Keratinocyte (primary cell): ENCODE measurements at regions not wholly inside any gene's neighbourhood (a gene's known extent, or its start where the extent isn't known, plus 50 kb on each side); places are given as distances from the start of the nearest gene placed in this dataset.

Experiments
- DNase-seq: peaks from one replicate; pipeline ENCODE4 v3.0.0-alpha.2; 2011; ENCODE audit warnings: low read depth, missing footprints, low spot score
- FAIRE-seq: peaks from 2 replicates; lab custom pipeline; 2011; peaks lifted over from hg19 to GRCh38; lab: Jason Lieb, UNC
- H2AFZ ChIP-seq: 2 replicates; pipeline ENCODE4 v1.6.0; 2012; ENCODE audit warnings: low read length, control low read depth, inconsistent platforms; ENCODE audit not compliant: control insufficient read depth
- H3K27ac ChIP-seq: 2 replicates; pipeline ENCODE4 v1.5.1; 2011; ENCODE audit warnings: low read length; ENCODE audit not compliant: control insufficient read depth, insufficient read depth
- H3K27me3 ChIP-seq: 3 replicates; pipeline ENCODE4 v1.6.0; 2011; ENCODE audit warnings: low read length; ENCODE audit not compliant: control insufficient read depth, insufficient read depth; ENCODE audit errors: extremely low read depth
- H3K36me3 ChIP-seq, 2 experiments: 2 replicates in 1 of 2; 3 replicates in 1 of 2; pipeline ENCODE4 v1.5.1; 2011; ENCODE audit warnings: low read length in 2 of 2, mild to moderate bottlenecking in 1 of 2; ENCODE audit not compliant: control insufficient read depth in 2 of 2, insufficient read depth in 2 of 2; ENCODE audit errors: extremely low read depth in 1 of 2
- H3K4me1 ChIP-seq: 3 replicates; pipeline ENCODE4 v1.5.1; 2011; ENCODE audit warnings: low read length; ENCODE audit not compliant: control insufficient read depth, insufficient read depth; ENCODE audit errors: extremely low read depth
- H3K4me2 ChIP-seq: 3 replicates; pipeline ENCODE4 v1.6.0; 2011; ENCODE audit warnings: low read depth, low read length; ENCODE audit not compliant: control insufficient read depth, insufficient read depth; ENCODE audit errors: extremely low read depth
- H3K4me3 ChIP-seq, 3 experiments: fragments of 200-600 bp in 1 of 3; sonication (generic) in 1 of 3; 2 replicates in 2 of 3; 3 replicates in 1 of 3; pipeline ENCODE4 v1.5.1; 2011 to 2016; ENCODE audit warnings: low read length in 3 of 3, mild to moderate bottlenecking in 3 of 3, control low read depth in 2 of 3, inconsistent platforms in 1 of 3, low read depth in 1 of 3, mixed read lengths in 1 of 3, mixed run types in 1 of 3, moderate library complexity in 1 of 3; ENCODE audit not compliant: control insufficient read depth in 2 of 3, insufficient read depth in 2 of 3; ENCODE audit errors: extremely low read depth in 1 of 3
- H3K79me2 ChIP-seq: 2 replicates; pipeline ENCODE4 v1.6.0; 2012; ENCODE audit warnings: low read length; ENCODE audit not compliant: control insufficient read depth, insufficient read depth
- H3K9ac ChIP-seq: 3 replicates; pipeline ENCODE4 v1.6.0; 2011; ENCODE audit warnings: low read length; ENCODE audit not compliant: control insufficient read depth, insufficient read depth; ENCODE audit errors: extremely low read depth
- H3K9me1 ChIP-seq: 3 replicates; pipeline ENCODE4 v1.6.0; 2011; ENCODE audit warnings: low read length; ENCODE audit not compliant: control insufficient read depth, insufficient read depth; ENCODE audit errors: extremely low read depth
- H3K9me3 ChIP-seq: 2 replicates; pipeline ENCODE4 v1.5.1; 2012; ENCODE audit warnings: low read depth, low read length; ENCODE audit not compliant: control insufficient read depth
- H4K20me1 ChIP-seq: 3 replicates; pipeline ENCODE4 v1.6.0; 2011; ENCODE audit warnings: low read length; ENCODE audit not compliant: control insufficient read depth, insufficient read depth; ENCODE audit errors: extremely low read depth
- EZH2 ChIP-seq: IDR thresholded peaks from one replicate; pipeline ENCODE4 v1.6.1; 2012; ENCODE audit warnings: inconsistent platforms, mild to moderate bottlenecking, low read length, moderate library complexity
- dilution Hi-C: fragments of 300-500 bp; cut with MboI; formaldehyde crosslinking; loops from one replicate; pipeline ENCODE4 v1.7.0; 2020; ENCODE audit warnings: low sequenced_read_pairs; ENCODE audit not compliant: extremely low pct_ligation_motif_present
- TF ChIP-seq, protein P1 (sequence below), 3 experiments: IDR thresholded peaks in 1 of 3; conservative IDR thresholded peaks in 1 of 3; optimal IDR thresholded peaks in 1 of 3; 2 replicates in 2 of 3; 3 replicates in 1 of 3; pipeline versions ENCODE3 to v1.5.1; 2011; ENCODE audit warnings: low read length in 3 of 3, mild to moderate bottlenecking in 3 of 3, moderate library complexity in 2 of 3, control low read depth in 1 of 3, inconsistent platforms in 1 of 3; ENCODE audit not compliant: insufficient read depth in 2 of 3; ENCODE audit errors: extremely low read depth in 1 of 3

DNA sequence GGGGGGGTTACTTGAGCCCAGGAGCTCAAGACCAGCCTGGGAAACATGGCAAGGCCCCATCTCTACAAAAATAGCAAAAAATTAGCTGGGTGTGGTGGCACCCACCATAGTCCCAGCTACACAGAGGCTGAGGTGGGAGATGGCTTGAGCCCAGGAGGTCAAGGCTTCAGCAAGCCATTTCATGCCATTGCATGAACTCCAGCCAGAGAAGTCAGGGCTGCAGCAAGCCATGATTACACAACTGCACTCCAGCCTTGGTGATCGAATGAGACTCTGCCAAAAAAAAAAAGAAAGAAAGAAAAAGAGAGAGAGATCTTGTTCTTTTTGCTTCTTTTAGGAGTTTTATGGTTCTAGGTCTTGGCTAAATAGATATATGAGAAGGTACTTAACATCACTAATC is 200.2 kb upstream of the PHYHIPL start:
- dilution Hi-C loops: no loop called here

DNA sequence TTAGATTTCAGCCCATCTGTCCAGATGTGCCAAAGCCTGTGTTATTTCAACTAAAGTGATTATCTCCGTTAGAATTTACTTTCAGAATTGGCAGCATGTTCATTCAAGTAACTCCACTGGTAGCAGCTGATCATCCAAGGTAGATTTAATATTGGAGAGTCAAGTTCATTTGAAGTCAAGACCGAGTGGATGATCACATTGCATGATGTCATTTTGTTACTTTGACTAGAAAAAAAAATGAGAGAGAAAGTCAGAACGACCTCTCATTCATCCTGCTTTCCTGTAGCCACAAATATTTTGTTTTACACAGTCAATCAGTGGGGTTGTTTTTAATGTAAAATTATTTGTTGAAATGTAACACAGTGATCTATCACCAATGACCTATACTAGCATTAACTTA is 196.7 kb upstream of the PHYHIPL start:
- Histone ChIP-seq H3K4me1 (no peaks in the 10 kb centered on the region), H3K9ac (no peak overlapping the region), H3K9me3 (no peaks in the 10 kb centered on the region), H2AFZ (no peak overlapping the region), H4K20me1 (no peaks in the 10 kb centered on the region), H3K79me2 (no peaks in the 10 kb centered on the region), H3K36me3 (no peaks in the 10 kb centered on the region), H3K27me3 (no peaks in the 10 kb centered on the region), H3K4me3 (no peak overlapping the region), H3K27ac (no peak overlapping the region), H3K4me2 (no peak overlapping the region), H3K9me1 (no peaks in the 10 kb centered on the region)
- dilution Hi-C loops: no loop called here
- no peak for TF ChIP-seq EZH2
- TF ChIP-seq, protein P1, sequence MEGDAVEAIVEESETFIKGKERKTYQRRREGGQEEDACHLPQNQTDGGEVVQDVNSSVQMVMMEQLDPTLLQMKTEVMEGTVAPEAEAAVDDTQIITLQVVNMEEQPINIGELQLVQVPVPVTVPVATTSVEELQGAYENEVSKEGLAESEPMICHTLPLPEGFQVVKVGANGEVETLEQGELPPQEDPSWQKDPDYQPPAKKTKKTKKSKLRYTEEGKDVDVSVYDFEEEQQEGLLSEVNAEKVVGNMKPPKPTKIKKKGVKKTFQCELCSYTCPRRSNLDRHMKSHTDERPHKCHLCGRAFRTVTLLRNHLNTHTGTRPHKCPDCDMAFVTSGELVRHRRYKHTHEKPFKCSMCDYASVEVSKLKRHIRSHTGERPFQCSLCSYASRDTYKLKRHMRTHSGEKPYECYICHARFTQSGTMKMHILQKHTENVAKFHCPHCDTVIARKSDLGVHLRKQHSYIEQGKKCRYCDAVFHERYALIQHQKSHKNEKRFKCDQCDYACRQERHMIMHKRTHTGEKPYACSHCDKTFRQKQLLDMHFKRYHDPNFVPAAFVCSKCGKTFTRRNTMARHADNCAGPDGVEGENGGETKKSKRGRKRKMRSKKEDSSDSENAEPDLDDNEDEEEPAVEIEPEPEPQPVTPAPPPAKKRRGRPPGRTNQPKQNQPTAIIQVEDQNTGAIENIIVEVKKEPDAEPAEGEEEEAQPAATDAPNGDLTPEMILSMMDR (optimal IDR thresholded peaks at IDR 0.05 in 1 of 3, IDR thresholded peaks at IDR 0.05 in 1 of 3, conservative IDR thresholded peaks at IDR 0.05 in 1 of 3; ENCODE audit: extremely low read depth in 1 of 3, insufficient read depth in 2 of 3, low read length in 3 of 3): no peak
- FAIRE-seq: no peak
- no peak for DNase-seq

More for the DNA sequence above, 200.2 kb upstream of the PHYHIPL start:
- TF ChIP-seq, protein P1 (optimal IDR thresholded peaks at IDR 0.05 in 1 of 3, IDR thresholded peaks at IDR 0.05 in 1 of 3, conservative IDR thresholded peaks at IDR 0.05 in 1 of 3; ENCODE audit: extremely low read depth in 1 of 3, insufficient read depth in 2 of 3, low read length in 3 of 3): no peak
- no peak for TF ChIP-seq EZH2
- Histone ChIP-seq H3K9me3 (no peaks in the 10 kb centered on the region), H3K4me1 (no peaks in the 10 kb centered on the region), H3K4me2 (no peak overlapping the region), H3K27ac (no peak overlapping the region), H3K9me1 (no peaks in the 10 kb centered on the region), H3K36me3 (no peaks in the 10 kb centered on the region), H3K4me3 (no peak overlapping the region), H4K20me1 (no peaks in the 10 kb centered on the region), H2AFZ (no peak overlapping the region), H3K27me3 (no peaks in the 10 kb centered on the region), H3K9ac (no peak overlapping the region), H3K79me2 (no peaks in the 10 kb centered on the region)
- DNase-seq (no peak), FAIRE-seq (no peak)
